GM12878 (cell line): ENCODE measurements at regions not wholly inside any gene's neighbourhood (a gene's known extent, or its start where the extent isn't known, plus 50 kb on each side); places are given as distances from the start of the nearest gene placed in this dataset.

Experiments
- ATAC-seq: fragments of 200-7000 bp; cut with Tn5 transposase; 3 replicates; pipeline ENCODE4 v1.9.1; 2020; ENCODE audit warnings: mild to moderate bottlenecking, moderate library complexity
- BruUV-seq: library from RNA; stranded (reverse); fragments of 400-500 nt; replicated peaks from 2 replicates; lab custom pipeline; 2021; lab: Mats Ljungman, UMichigan
- CTCF ChIA-PET: fragments of 300-600 bp; sonication (Branson Sonifier 250); formaldehyde crosslinking; extraction: SDS; loops from one replicate; lab custom pipeline; 2021; ENCODE audit warnings: inconsistent platforms; lab: Yijun Ruan, JAX
- POLR2A ChIA-PET: fragments of 350-600 bp; formaldehyde crosslinking; extraction: SDS; loops from one replicate; lab custom pipeline; 2021; ENCODE audit warnings: inconsistent platforms; lab: Charles Lee
- RAD21 ChIA-PET: fragments of 300-600 bp; sonication (Branson Sonifier 250); formaldehyde crosslinking; loops from one replicate; lab custom pipeline; 2023; ENCODE audit warnings: antibody characterized with exemption; ENCODE audit not compliant: unreplicated experiment; lab: Charles Lee
- SMC1A ChIA-PET: fragments of 300-600 bp; sonication (Branson Sonifier 250); formaldehyde crosslinking; loops from one replicate; lab custom pipeline; 2023; ENCODE audit not compliant: unreplicated experiment, uncharacterized antibody; lab: Charles Lee
- DNase-seq: peaks from one replicate; pipeline ENCODE4 v3.0.0-alpha.2; 2011; ENCODE audit warnings: low read depth, low spot score
- FAIRE-seq: peaks from 3 replicates; lab custom pipeline; 2011; peaks lifted over from hg19 to GRCh38; lab: Jason Lieb, UNC
- H2AFZ ChIP-seq: 2 replicates; pipeline ENCODE4 v1.6.0; 2011; ENCODE audit warnings: low read depth, low read length, control low read depth; ENCODE audit not compliant: control insufficient read depth
- H3K27ac ChIP-seq: 2 replicates; pipeline ENCODE4 v1.5.1; 2011; ENCODE audit warnings: control low read depth; ENCODE audit not compliant: control insufficient read depth, insufficient read depth
- H3K27me3 ChIP-seq, 2 experiments: replicated peaks in 1 of 2; 2 replicates each; pipeline versions ENCODE4 v1.6.0 to v1.6.1; 2011; ENCODE audit warnings: low read length in 1 of 2; ENCODE audit not compliant: control insufficient read depth in 2 of 2, insufficient read depth in 2 of 2
- H3K36me3 ChIP-seq, 2 experiments: 2 replicates each; pipeline ENCODE4 v1.5.1; 2011; ENCODE audit warnings: low read length in 1 of 2; ENCODE audit not compliant: control insufficient read depth in 2 of 2, insufficient read depth in 2 of 2
- H3K4me1 ChIP-seq: 2 replicates; pipeline ENCODE4 v1.6.1; 2011; ENCODE audit warnings: mild to moderate bottlenecking, low read length, moderate library complexity, mixed read lengths; ENCODE audit not compliant: control insufficient read depth, insufficient read depth
- H3K4me2 ChIP-seq: 2 replicates; pipeline ENCODE4 v1.6.0; 2011; ENCODE audit warnings: control low read depth; ENCODE audit not compliant: control insufficient read depth, insufficient read depth
- H3K4me3 ChIP-seq: fragments of 200-600 bp; sonication (generic); 2 replicates; pipeline ENCODE4 v1.5.1; 2016
- H3K79me2 ChIP-seq: 2 replicates; pipeline ENCODE4 v1.6.0; 2011; ENCODE audit warnings: low read length; ENCODE audit not compliant: control insufficient read depth, insufficient read depth
- H3K9ac ChIP-seq: 2 replicates; pipeline ENCODE4 v1.8.0; 2011; ENCODE audit warnings: low read length, control low read depth, mixed read lengths; ENCODE audit not compliant: control insufficient read depth, insufficient read depth
- H3K9me3 ChIP-seq: replicated peaks from 3 replicates; pipeline ENCODE4 v1.5.1; 2011; ENCODE audit warnings: mild to moderate bottlenecking, low read length; ENCODE audit not compliant: control insufficient read depth, insufficient read depth
- H4K20me1 ChIP-seq: 2 replicates; pipeline ENCODE4 v1.6.0; 2011; ENCODE audit not compliant: control insufficient read depth, insufficient read depth
- ESRRA ChIP-seq: IDR thresholded peaks from 2 replicates; pipeline ENCODE4 v1.6.1; 2012; ENCODE audit warnings: mild to moderate bottlenecking, low read length, improper control_type of control experiment
- EZH2 ChIP-seq: IDR thresholded peaks from 2 replicates; pipeline ENCODE4 v1.6.1; 2012; ENCODE audit warnings: low read depth, mild to moderate bottlenecking, control low read depth, inconsistent platforms, low read length, borderline replicate concordance; ENCODE audit not compliant: control insufficient read depth
- NBN ChIP-seq: fragments of 450-650 bp; IDR thresholded peaks from 2 replicates; pipeline ENCODE4 v1.6.1; 2016
- WGBS: methylation state at CpG from one replicate; pipeline ENCODE4 v1.1.6; 2016; ENCODE audit warnings: low lambda C conversion rate; ENCODE audit not compliant: insufficient replicate concordance, insufficient coverage; ENCODE audit errors: missing lambda C conversion rate; 5-methylcytosine and 5-hydroxymethylcytosine counted together
- in situ Hi-C: fragments of 300-500 bp; cut with MboI; formaldehyde crosslinking; loops from 9 replicates; pipeline ENCODE4 v1.14.3; 2018; ENCODE audit warnings: mixed read lengths
- intact Hi-C: fragments of 100-400 bp; cut with micrococcal nuclease; formaldehyde crosslinking; loops from one replicate; pipeline ENCODE4 v1.14.2; 2022; ENCODE audit not compliant: unreplicated experiment
- TF ChIP-seq, protein P1 (sequence below): IDR thresholded peaks from 2 replicates; pipeline ENCODE4 v1.6.1; 2011; ENCODE audit warnings: borderline replicate concordance, low read depth, mild to moderate bottlenecking, moderate library complexity, low read length; ENCODE audit not compliant: insufficient read depth, poor library complexity, severe bottlenecking
- TF ChIP-seq, protein P2 (sequence below): IDR thresholded peaks from 2 replicates; pipeline ENCODE4 v1.6.1; 2011; ENCODE audit warnings: borderline replicate concordance, low read depth, mild to moderate bottlenecking, moderate library complexity, mixed read lengths, low read length; ENCODE audit not compliant: insufficient read depth; ENCODE audit errors: extremely low read length

DNA sequence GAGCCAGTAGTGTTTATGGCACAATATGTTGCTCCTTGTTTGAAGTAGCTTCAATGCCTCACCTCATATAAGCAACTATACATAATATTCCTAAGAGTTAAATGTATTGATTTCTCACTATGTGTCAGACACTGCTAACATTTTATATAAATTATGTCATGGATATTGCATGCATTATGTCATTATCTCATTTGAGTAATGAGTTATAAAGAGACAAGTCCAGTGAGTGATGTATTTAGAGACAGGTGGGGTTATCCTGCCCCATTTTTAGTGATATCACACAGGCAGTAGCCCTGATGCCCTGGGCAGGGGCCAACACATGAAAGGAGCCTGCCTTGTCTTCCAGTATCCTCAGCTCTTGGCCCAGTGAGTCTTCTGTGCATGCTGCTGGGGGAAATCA, 247.0 kb upstream of the SESN3 start (continued):
- TF ChIP-seq, protein P1, sequence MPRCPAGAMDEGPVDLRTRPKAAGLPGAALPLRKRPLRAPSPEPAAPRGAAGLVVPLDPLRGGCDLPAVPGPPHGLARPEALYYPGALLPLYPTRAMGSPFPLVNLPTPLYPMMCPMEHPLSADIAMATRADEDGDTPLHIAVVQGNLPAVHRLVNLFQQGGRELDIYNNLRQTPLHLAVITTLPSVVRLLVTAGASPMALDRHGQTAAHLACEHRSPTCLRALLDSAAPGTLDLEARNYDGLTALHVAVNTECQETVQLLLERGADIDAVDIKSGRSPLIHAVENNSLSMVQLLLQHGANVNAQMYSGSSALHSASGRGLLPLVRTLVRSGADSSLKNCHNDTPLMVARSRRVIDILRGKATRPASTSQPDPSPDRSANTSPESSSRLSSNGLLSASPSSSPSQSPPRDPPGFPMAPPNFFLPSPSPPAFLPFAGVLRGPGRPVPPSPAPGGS, result no peak
- TF ChIP-seq, protein P2, sequence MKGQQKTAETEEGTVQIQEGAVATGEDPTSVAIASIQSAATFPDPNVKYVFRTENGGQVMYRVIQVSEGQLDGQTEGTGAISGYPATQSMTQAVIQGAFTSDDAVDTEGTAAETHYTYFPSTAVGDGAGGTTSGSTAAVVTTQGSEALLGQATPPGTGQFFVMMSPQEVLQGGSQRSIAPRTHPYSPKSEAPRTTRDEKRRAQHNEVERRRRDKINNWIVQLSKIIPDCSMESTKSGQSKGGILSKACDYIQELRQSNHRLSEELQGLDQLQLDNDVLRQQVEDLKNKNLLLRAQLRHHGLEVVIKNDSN, result no peak
- no peak for TF ChIP-seq ESRRA
- no peak for TF ChIP-seq EZH2

DNA sequence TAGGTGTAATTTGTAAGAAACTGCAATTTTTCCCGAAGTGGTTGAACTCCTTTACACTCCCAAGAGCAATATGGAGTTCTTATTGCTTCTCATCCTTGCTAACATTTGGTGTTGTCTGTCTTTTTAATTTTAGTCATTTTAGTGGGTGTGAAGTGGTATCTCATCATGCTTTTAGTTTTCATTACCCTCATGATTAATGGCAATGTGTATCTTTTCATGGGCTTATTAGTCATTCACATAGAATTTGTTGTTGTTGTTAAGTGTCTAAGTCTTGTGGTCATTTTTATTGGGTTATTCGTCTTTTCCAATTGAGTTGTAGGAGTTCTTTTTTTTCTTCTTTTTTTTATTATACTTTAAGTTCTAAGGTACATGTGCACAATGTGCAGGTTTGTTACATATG, 238.3 kb upstream of the SESN3 start:
- Histone ChIP-seq H3K9me3 (no peaks in the 10 kb centered on the region), H3K36me3 (no peaks in the 10 kb centered on the region), H2AFZ (no peak overlapping the region), H3K4me3 (no peak overlapping the region), H4K20me1 (no peaks in the 10 kb centered on the region), H3K79me2 (no peaks in the 10 kb centered on the region), H3K4me1 (no peaks in the 10 kb centered on the region), H3K9ac (no peak overlapping the region), H3K27ac (no peak overlapping the region), H3K27me3 (no peaks in the 10 kb centered on the region), H3K4me2 (no peak overlapping the region)
- in situ Hi-C loops (no loop called here), intact Hi-C loops (no loop called here)
- DNase-seq (no peak), FAIRE-seq (no peak), ATAC-seq (no peak)
- POLR2A ChIA-PET, result no interaction called here
- BruUV-seq, result no TSS peak
- RAD21 ChIA-PET, result no interaction called here
- WGBS, result 47% methylated on average over 2 of the region's 2 CpGs
- no peak for TF ChIP-seq NBN
- CTCF ChIA-PET, result no interaction called here
- SMC1A ChIA-PET, result no interaction called here
